ENCODE measurements at regions not wholly inside any gene's neighbourhood (a gene's known extent, or its start where the extent isn't known, plus 50 kb on each side); places are given as distances from the start of the nearest gene placed in this dataset.
"Not testable (repeated sequence)": the region's sequence is repeated elsewhere in the genome, so short reads cannot be mapped to it uniquely, and the experiment has no call there.

DNA sequence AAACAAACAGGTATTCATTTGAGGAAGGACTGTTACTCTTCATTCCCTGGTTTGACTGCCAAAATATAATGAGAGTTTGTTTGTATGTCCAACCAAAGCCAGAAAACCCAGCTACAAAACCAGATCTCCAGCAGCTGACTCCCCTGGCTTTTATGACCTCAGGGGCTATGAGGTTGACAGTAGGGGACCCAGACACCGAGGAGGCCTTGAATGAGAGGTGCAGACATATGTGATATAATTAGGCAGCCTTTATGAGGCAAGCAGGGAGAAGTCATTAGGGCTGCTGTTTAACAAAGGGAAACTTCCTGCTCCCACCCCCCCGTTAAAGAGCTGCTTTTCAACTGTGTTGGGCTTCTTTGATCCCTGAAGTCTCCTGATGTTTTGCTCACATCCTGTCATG is 236.7 kb downstream of the SLC4A3 start:
- Histone ChIP-seq H2AK5ac (ENCODE audit: low read length) (no peak overlapping the region), H3K23ac (ENCODE audit: low read length) (no peak overlapping the region), H3K4me1 (ENCODE audit: control insufficient read depth, low read depth, low read length) (no peaks in the 10 kb centered on the region), H3K27me3 (ENCODE audit: insufficient read depth, low read length, poor library complexity) (no peaks in the 10 kb centered on the region), H4K8ac (ENCODE audit: low read depth, low read length) (no peak overlapping the region), H3K9ac (ENCODE audit: low read length) (no peak overlapping the region), H3K4me2 (ENCODE audit: low read length) (no peak overlapping the region), H4K5ac (ENCODE audit: low read length) (no peak overlapping the region), H3K27ac (ENCODE audit: low read depth, low read length) (no peak overlapping the region), H3K36me3 (ENCODE audit: control insufficient read depth, insufficient read depth, low read length) (no peaks in the 10 kb centered on the region), H3K4ac (ENCODE audit: low read depth, low read length) (no peak overlapping the region), H2BK15ac (replicated peaks; ENCODE audit: low read depth) (no peak overlapping the region), H3K79me1 (ENCODE audit: low read length) (no peaks in the 10 kb centered on the region), H3K4me3 (ENCODE audit: low read length) (no peak overlapping the region), H2BK120ac (ENCODE audit: low read depth, low read length) (no peak overlapping the region), H2BK5ac (ENCODE audit: low read length) (no peak overlapping the region), H3K79me2 (ENCODE audit: control insufficient read depth, insufficient read depth, low read length) (no peaks in the 10 kb centered on the region), H3K18ac (ENCODE audit: low read length) (no peak overlapping the region), H3K56ac (ENCODE audit: low read length) (no peak overlapping the region)
- no peak for DNase-seq
- no CpG with 5 or more reads among the region's 2 CpGs for WGBS (ENCODE audit: extremely low coverage, insufficient coverage, low lambda C conversion rate)

DNA sequence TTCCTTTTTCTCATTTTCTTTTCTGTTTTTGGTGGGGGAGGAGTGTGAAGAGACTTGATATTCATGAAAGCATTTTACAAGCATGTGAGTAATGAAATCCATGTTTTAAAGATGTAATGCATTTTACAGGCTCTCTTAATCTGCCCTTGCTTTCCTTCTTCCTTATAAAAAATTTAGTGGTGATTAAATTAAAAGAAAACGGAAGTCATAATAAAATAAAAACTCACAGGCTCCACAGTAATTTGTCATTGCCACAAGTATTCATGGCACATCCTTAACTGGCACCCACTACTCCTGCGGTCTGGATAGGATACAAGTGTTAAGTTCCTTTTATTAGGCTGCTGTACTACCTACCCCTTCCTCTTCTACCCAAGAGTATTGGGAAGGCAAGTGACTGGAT is 241.2 kb downstream of the SLC4A3 start:
- Histone ChIP-seq H2BK120ac (ENCODE audit: low read depth, low read length) (no peak overlapping the region), H2BK5ac (ENCODE audit: low read length) (no peak overlapping the region), H3K23ac (ENCODE audit: low read length) (no peak overlapping the region), H3K4ac (ENCODE audit: low read depth, low read length) (no peak overlapping the region), H3K18ac (ENCODE audit: low read length) (no peak overlapping the region), H4K8ac (ENCODE audit: low read depth, low read length) (no peak overlapping the region), H3K79me2 (ENCODE audit: control insufficient read depth, insufficient read depth, low read length) (no peaks in the 10 kb centered on the region), H2AK5ac (ENCODE audit: low read length) (no peak overlapping the region), H3K9ac (ENCODE audit: low read length) (no peak overlapping the region), H2BK15ac (replicated peaks; ENCODE audit: low read depth) (no peak overlapping the region), H4K5ac (ENCODE audit: low read length) (no peak overlapping the region), H3K36me3 (ENCODE audit: control insufficient read depth, insufficient read depth, low read length) (no peaks in the 10 kb centered on the region), H3K79me1 (ENCODE audit: low read length) (no peaks in the 10 kb centered on the region), H3K27ac (ENCODE audit: low read depth, low read length) (no peak overlapping the region), H3K4me3 (ENCODE audit: low read length) (no peak overlapping the region), H3K56ac (ENCODE audit: low read length) (no peak overlapping the region), H3K27me3 (ENCODE audit: insufficient read depth, low read length, poor library complexity) (no peaks in the 10 kb centered on the region), H3K4me1 (ENCODE audit: control insufficient read depth, low read depth, low read length) (peaks cover 3% of the 10 kb centered on the region), H3K4me2 (ENCODE audit: low read length) (no peak overlapping the region)
- DNase-seq = no peak
- WGBS (ENCODE audit: extremely low coverage, insufficient coverage, low lambda C conversion rate) = no CpG with 5 or more reads among the region's 2 CpGs

DNA sequence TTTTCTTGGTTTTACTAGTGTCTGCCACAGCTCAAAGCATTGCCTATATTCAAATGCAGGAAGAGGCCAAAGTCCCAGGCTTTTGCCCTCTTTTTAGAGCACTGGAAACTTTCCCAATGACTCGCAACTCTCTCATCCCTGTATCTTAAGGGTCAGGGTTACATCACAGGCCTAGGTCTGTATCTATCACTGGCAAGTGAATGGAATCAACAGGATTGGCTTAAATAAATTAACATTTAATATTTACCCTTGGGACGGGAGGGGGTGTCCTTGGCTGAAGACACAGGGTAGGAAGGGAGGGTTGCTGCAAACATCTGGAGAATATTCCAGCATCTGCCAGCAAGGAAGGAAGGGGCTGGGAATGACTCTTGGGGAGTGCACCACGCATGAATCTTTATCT is 242.6 kb downstream of the SLC4A3 start:
- WGBS (ENCODE audit: extremely low coverage, insufficient coverage, low lambda C conversion rate) = no CpG with 5 or more reads among the region's 3 CpGs
- Histone ChIP-seq H3K56ac (ENCODE audit: low read length) (no peak overlapping the region), H3K79me1 (ENCODE audit: low read length) (no peaks in the 10 kb centered on the region), H2BK5ac (ENCODE audit: low read length) (no peak overlapping the region), H3K27ac (ENCODE audit: low read depth, low read length) (no peak overlapping the region), H3K23ac (ENCODE audit: low read length) (no peak overlapping the region), H3K27me3 (ENCODE audit: insufficient read depth, low read length, poor library complexity) (no peaks in the 10 kb centered on the region), H3K18ac (ENCODE audit: low read length) (no peak overlapping the region), H2AK5ac (ENCODE audit: low read length) (no peak overlapping the region), H4K8ac (ENCODE audit: low read depth, low read length) (no peak overlapping the region), H3K4me3 (ENCODE audit: low read length) (no peak overlapping the region), H3K4me2 (ENCODE audit: low read length) (no peak overlapping the region), H3K4me1 (ENCODE audit: control insufficient read depth, low read depth, low read length) (peaks cover 4% of the 10 kb centered on the region), H4K5ac (ENCODE audit: low read length) (no peak overlapping the region), H3K9ac (ENCODE audit: low read length) (no peak overlapping the region), H2BK15ac (replicated peaks; ENCODE audit: low read depth) (no peak overlapping the region), H3K79me2 (ENCODE audit: control insufficient read depth, insufficient read depth, low read length) (no peaks in the 10 kb centered on the region), H3K36me3 (ENCODE audit: control insufficient read depth, insufficient read depth, low read length) (no peaks in the 10 kb centered on the region), H3K4ac (ENCODE audit: low read depth, low read length) (no peak overlapping the region), H2BK120ac (ENCODE audit: low read depth, low read length) (no peak overlapping the region)
- peak; percentile 16 for DNase-seq

DNA sequence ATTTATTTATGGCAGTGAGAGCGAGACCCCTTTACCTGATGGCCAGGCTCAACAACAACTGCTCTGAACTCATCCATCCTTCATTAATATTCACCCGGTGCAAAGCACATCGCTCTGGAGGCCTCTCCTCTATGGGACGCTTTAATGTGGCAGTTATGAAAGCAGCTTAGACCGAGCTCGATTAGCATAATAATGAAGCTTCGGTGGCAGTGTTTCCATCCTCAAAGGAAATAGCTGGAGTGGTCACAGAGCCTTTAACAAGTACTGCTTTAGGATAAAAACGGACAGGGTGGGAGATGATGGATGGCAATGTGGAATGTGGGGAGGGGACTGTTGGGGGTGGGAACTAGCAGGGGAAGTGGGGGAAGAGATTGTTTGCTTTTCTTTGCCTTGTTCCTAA is 243.9 kb downstream of the SLC4A3 start:
- H3K23ac ChIP-seq (ENCODE audit: low read length) = no peak overlapping the region
- no peak overlapping the region for H2BK120ac ChIP-seq (ENCODE audit: low read depth, low read length)
- no peaks in the 10 kb centered on the region for H3K79me2 ChIP-seq (ENCODE audit: control insufficient read depth, insufficient read depth, low read length)
- H4K5ac ChIP-seq (ENCODE audit: low read length) = no peak overlapping the region
- no peak overlapping the region for H3K27ac ChIP-seq (ENCODE audit: low read depth, low read length)
- H3K4me3 ChIP-seq (ENCODE audit: low read length) = no peak overlapping the region
- H2BK15ac ChIP-seq (replicated peaks; ENCODE audit: low read depth) = peak overlapping the region; percentile 78
- no CpG with 5 or more reads among the region's 8 CpGs for WGBS (ENCODE audit: extremely low coverage, insufficient coverage, low lambda C conversion rate)
- peaks cover 5% of the 10 kb centered on the region for H3K4me1 ChIP-seq (ENCODE audit: control insufficient read depth, low read depth, low read length)
- H2BK5ac ChIP-seq (ENCODE audit: low read length) = no peak overlapping the region
- no peak overlapping the region for H3K56ac ChIP-seq (ENCODE audit: low read length)
- no peaks in the 10 kb centered on the region for H3K27me3 ChIP-seq (ENCODE audit: insufficient read depth, low read length, poor library complexity)
- H3K4me2 ChIP-seq (ENCODE audit: low read length) = no peak overlapping the region
- no peak overlapping the region for H3K4ac ChIP-seq (ENCODE audit: low read depth, low read length)
- H3K18ac ChIP-seq (ENCODE audit: low read length) = no peak overlapping the region
- DNase-seq = no peak
- no peak overlapping the region for H3K9ac ChIP-seq (ENCODE audit: low read length)
- H3K36me3 ChIP-seq (ENCODE audit: control insufficient read depth, insufficient read depth, low read length) = no peaks in the 10 kb centered on the region
- H4K8ac ChIP-seq (ENCODE audit: low read depth, low read length) = no peak overlapping the region
- H2AK5ac ChIP-seq (ENCODE audit: low read length) = no peak overlapping the region
- H3K79me1 ChIP-seq (ENCODE audit: low read length) = no peaks in the 10 kb centered on the region

DNA sequence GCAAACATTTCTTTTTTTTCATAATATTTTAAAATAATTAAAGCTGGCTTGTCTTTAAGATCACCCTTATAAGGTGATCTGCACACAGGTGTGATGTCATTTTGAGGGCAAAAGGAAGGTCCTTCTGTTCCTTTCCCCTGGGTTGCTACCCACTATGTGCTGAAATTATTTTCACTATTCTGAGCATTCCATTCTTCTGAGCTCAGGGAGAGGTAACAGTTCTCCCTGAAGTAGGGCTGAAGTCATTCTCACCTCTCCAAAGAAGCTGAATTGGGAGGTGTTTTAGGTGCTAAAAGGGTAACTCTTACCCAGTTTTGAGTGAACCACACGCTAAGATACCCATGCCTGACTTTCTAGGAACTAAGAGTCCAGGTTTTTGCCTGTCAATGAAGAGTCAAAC is 247.6 kb downstream of the SLC4A3 start:
- peaks cover 9% of the 10 kb centered on the region for H3K4me1 ChIP-seq (ENCODE audit: control insufficient read depth, low read depth, low read length)
- H3K4me3 ChIP-seq (ENCODE audit: low read length) = no peak overlapping the region
- WGBS (ENCODE audit: extremely low coverage, insufficient coverage, low lambda C conversion rate) = no CpG with 5 or more reads among the region's 1 CpG
- no peak overlapping the region for H2BK5ac ChIP-seq (ENCODE audit: low read length)
- H2BK15ac ChIP-seq (replicated peaks; ENCODE audit: low read depth) = no peak overlapping the region
- no peak overlapping the region for H3K4ac ChIP-seq (ENCODE audit: low read depth, low read length)
- no peaks in the 10 kb centered on the region for H3K79me2 ChIP-seq (ENCODE audit: control insufficient read depth, insufficient read depth, low read length)
- no peaks in the 10 kb centered on the region for H3K27me3 ChIP-seq (ENCODE audit: insufficient read depth, low read length, poor library complexity)
- no peak overlapping the region for H3K23ac ChIP-seq (ENCODE audit: low read length)
- no peak overlapping the region for H4K5ac ChIP-seq (ENCODE audit: low read length)
- H3K27ac ChIP-seq (ENCODE audit: low read depth, low read length) = no peak overlapping the region
- H3K79me1 ChIP-seq (ENCODE audit: low read length) = no peaks in the 10 kb centered on the region
- no peak overlapping the region for H3K18ac ChIP-seq (ENCODE audit: low read length)
- H2AK5ac ChIP-seq (ENCODE audit: low read length) = no peak overlapping the region
- H3K36me3 ChIP-seq (ENCODE audit: control insufficient read depth, insufficient read depth, low read length) = no peaks in the 10 kb centered on the region
- no peak overlapping the region for H4K8ac ChIP-seq (ENCODE audit: low read depth, low read length)
- H3K56ac ChIP-seq (ENCODE audit: low read length) = no peak overlapping the region
- DNase-seq = peak; percentile 82
- H3K4me2 ChIP-seq (ENCODE audit: low read length) = no peak overlapping the region
- H2BK120ac ChIP-seq (ENCODE audit: low read depth, low read length) = peak overlapping the region; percentile 35
- no peak overlapping the region for H3K9ac ChIP-seq (ENCODE audit: low read length)

DNA sequence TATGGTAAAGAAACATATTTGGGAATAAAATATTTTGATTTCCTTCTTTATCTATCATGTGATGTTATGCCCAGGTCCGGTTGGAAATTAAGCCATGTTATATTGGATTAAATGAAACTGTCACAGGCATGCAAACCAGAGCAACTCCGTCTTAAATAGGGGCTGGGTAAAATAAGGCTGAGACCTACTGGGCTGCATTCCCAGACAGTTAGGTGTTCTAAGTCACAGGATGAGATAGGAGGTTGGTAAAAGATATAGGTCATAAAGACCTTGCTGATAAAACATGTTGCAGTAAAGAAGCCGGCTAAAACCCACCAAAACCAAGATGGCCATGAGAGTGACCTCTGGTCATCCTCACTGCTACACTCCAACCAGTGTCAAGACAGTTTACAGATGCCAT is 248.6 kb downstream of the SLC4A3 start:
- H3K4ac ChIP-seq (ENCODE audit: low read depth, low read length); H3K27me3 ChIP-seq (ENCODE audit: insufficient read depth, low read length, poor library complexity); H3K79me2 ChIP-seq (ENCODE audit: control insufficient read depth, insufficient read depth, low read length); H2BK15ac ChIP-seq (replicated peaks; ENCODE audit: low read depth); H3K4me1 ChIP-seq (ENCODE audit: control insufficient read depth, low read depth, low read length); H3K23ac ChIP-seq (ENCODE audit: low read length); H3K4me2 ChIP-seq (ENCODE audit: low read length); H3K56ac ChIP-seq (ENCODE audit: low read length); H3K36me3 ChIP-seq (ENCODE audit: control insufficient read depth, insufficient read depth, low read length); H3K4me3 ChIP-seq (ENCODE audit: low read length); H2BK5ac ChIP-seq (ENCODE audit: low read length); H2BK120ac ChIP-seq (ENCODE audit: low read depth, low read length); H4K5ac ChIP-seq (ENCODE audit: low read length); H3K27ac ChIP-seq (ENCODE audit: low read depth, low read length); H3K18ac ChIP-seq (ENCODE audit: low read length); H2AK5ac ChIP-seq (ENCODE audit: low read length); H4K8ac ChIP-seq (ENCODE audit: low read depth, low read length); H3K9ac ChIP-seq (ENCODE audit: low read length); H3K79me1 ChIP-seq (ENCODE audit: low read length): not testable (repeated sequence)
- DNase-seq = peak; percentile 40
- no CpG with 5 or more reads among the region's 3 CpGs for WGBS (ENCODE audit: extremely low coverage, insufficient coverage, low lambda C conversion rate)

Measured in mesendoderm (in vitro differentiated cells).